ENCODE measurements at regions not wholly inside any gene's neighbourhood (a gene's known extent, or its start where the extent isn't known, plus 50 kb on each side); places are given as distances from the start of the nearest gene placed in this dataset.

- TF ChIP-seq, protein P1, sequence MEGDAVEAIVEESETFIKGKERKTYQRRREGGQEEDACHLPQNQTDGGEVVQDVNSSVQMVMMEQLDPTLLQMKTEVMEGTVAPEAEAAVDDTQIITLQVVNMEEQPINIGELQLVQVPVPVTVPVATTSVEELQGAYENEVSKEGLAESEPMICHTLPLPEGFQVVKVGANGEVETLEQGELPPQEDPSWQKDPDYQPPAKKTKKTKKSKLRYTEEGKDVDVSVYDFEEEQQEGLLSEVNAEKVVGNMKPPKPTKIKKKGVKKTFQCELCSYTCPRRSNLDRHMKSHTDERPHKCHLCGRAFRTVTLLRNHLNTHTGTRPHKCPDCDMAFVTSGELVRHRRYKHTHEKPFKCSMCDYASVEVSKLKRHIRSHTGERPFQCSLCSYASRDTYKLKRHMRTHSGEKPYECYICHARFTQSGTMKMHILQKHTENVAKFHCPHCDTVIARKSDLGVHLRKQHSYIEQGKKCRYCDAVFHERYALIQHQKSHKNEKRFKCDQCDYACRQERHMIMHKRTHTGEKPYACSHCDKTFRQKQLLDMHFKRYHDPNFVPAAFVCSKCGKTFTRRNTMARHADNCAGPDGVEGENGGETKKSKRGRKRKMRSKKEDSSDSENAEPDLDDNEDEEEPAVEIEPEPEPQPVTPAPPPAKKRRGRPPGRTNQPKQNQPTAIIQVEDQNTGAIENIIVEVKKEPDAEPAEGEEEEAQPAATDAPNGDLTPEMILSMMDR (IDR thresholded peaks at IDR 0.05; ENCODE audit: low read depth, low read length), result no peak
- TF ChIP-seq MYC (IDR thresholded peaks at IDR 0.05; ENCODE audit: low read depth, low read length), result no peak
Observed at GRCh38 chr5:31033295-31033694, 160.2 kb upstream of the CDH6 start.
